CD4-positive, alpha-beta T cell (primary cell): ENCODE measurements at regions not wholly inside any gene's neighbourhood (a gene's known extent, or its start where the extent isn't known, plus 50 kb on each side); places are given as distances from the start of the nearest gene placed in this dataset.

Source experiments
- ATAC-seq: fragments of 200-7000 bp; cut with Tn5 transposase; one replicate; pipeline ENCODE4 v1.10.0; 2022; ENCODE audit warnings: mild to moderate bottlenecking; ENCODE audit not compliant: poor library complexity
- CTCF ChIA-PET: fragments of 350-600 bp; sonication (Branson Sonifier 250); formaldehyde crosslinking; loops from one replicate; lab custom pipeline; 2021; ENCODE audit warnings: antibody characterized with exemption, inconsistent platforms; lab: Charles Lee
- POLR2A ChIA-PET: fragments of 350-600 bp; sonication (Branson Sonifier 250); formaldehyde crosslinking; loops from one replicate; lab custom pipeline; 2021; ENCODE audit warnings: antibody characterized with exemption, inconsistent platforms; lab: Charles Lee
- DNase-seq, 14 experiments: peaks; one replicate each; pipeline ENCODE4 v3.0.0-alpha.2; 2013 to 2020; ENCODE audit warnings: mixed read lengths in 2 of 14
- H3K27ac ChIP-seq, 2 donors: one replicate each; pipeline versions ENCODE4 v1.5.1 to v1.7.0; 2013; ENCODE audit warnings: low read length in 2 of 2, low read depth in 1 of 2, mild to moderate bottlenecking in 1 of 2
- H3K27me3 ChIP-seq, 2 experiments: 1 replicate in 1 of 2; 2 replicates in 1 of 2; pipeline versions ENCODE4 v1.6.1 to v1.7.0; 2013; ENCODE audit warnings: low read length in 2 of 2, control low read depth in 1 of 2, mild to moderate bottlenecking in 1 of 2, moderate library complexity in 1 of 2; ENCODE audit not compliant: insufficient read depth in 2 of 2, control insufficient read depth in 1 of 2
- H3K36me3 ChIP-seq: one replicate; pipeline ENCODE4 v1.6.1; 2013; ENCODE audit warnings: low read length, control low read depth; ENCODE audit not compliant: insufficient read depth
- H3K4me1 ChIP-seq: one replicate; pipeline ENCODE4 v1.6.1; 2013; ENCODE audit warnings: low read length, control low read depth; ENCODE audit not compliant: insufficient read depth
- H3K4me3 ChIP-seq: one replicate; pipeline ENCODE4 v1.5.1; 2013; ENCODE audit warnings: mild to moderate bottlenecking, low read length, moderate library complexity
- H3K9me3 ChIP-seq, 2 experiments: 1 replicate in 1 of 2; 2 replicates in 1 of 2; pipeline versions ENCODE4 v1.6.1 to v1.7.0; 2013; ENCODE audit warnings: low read length in 2 of 2, mild to moderate bottlenecking in 2 of 2, control low read depth in 1 of 2, moderate library complexity in 1 of 2; ENCODE audit not compliant: control insufficient read depth in 1 of 2, insufficient read depth in 1 of 2
- H3K27ac Mint-ChIP-seq: one replicate; pipeline ENCODE4 v1.8.0; 2020; ENCODE audit warnings: mixed read lengths
- H3K27me3 Mint-ChIP-seq: one replicate; pipeline ENCODE4 v1.8.0; 2021; ENCODE audit warnings: mixed read lengths
- H3K36me3 Mint-ChIP-seq: one replicate; pipeline ENCODE4 v1.8.0; 2021; ENCODE audit warnings: low read depth, mixed read lengths
- H3K4me1 Mint-ChIP-seq: one replicate; pipeline ENCODE4 v1.8.0; 2021; ENCODE audit warnings: low read depth, mixed read lengths
- H3K4me3 Mint-ChIP-seq: one replicate; pipeline ENCODE4 v1.8.0; 2020; ENCODE audit warnings: mild to moderate bottlenecking, mixed read lengths
- H3K9me3 Mint-ChIP-seq: one replicate; pipeline ENCODE4 v1.8.0; 2020; ENCODE audit warnings: mixed read lengths
- intact Hi-C, 2 experiments: fragments of 100-400 bp; cut with DNase I in 1 of 2; cut with micrococcal nuclease in 1 of 2; formaldehyde crosslinking; loops; one replicate each; pipeline versions ENCODE4 v1.15.1 to v1.9.0; 2023 to 2025; cut with DNase I, micrococcal nuclease
- TF ChIP-seq, protein P1 (sequence below): fragments of 200-600 bp; IDR thresholded peaks from one replicate; pipeline ENCODE4 v1.8.0; 2022; ENCODE audit warnings: antibody characterized with exemption, mild to moderate bottlenecking

DNA sequence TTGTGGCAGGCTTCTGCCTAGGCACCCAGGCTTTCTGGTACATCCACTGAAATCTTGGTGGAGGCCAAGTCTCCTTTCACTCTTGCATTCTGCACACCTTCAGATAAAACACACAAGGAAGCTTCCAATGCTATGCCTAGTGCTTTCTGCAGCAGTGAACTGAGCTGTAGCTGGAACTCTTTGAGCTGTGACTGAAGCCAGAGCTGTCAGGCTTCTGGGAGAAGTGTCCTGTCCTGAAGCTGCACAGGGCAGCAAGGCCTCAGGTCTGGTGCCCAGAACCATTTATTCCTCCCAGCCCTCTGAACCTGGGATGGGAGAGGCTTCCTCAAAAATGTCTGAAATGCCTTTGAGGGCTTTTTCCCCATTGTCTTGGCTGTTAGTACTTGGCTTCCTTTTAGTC is 941.7 kb downstream of the LRFN5 start:
- ChIA-PET POLR2A (no interaction called here), CTCF (no interaction called here)
- Mint-ChIP-seq H3K36me3 (no peaks in the 10 kb centered on the region), H3K27me3 (no peaks in the 10 kb centered on the region), H3K4me3 (no peak overlapping the region), H3K9me3 (peaks cover 12% of the 10 kb centered on the region), H3K4me1 (no peaks in the 10 kb centered on the region), H3K27ac (no peak overlapping the region)
- TF ChIP-seq, protein P1, sequence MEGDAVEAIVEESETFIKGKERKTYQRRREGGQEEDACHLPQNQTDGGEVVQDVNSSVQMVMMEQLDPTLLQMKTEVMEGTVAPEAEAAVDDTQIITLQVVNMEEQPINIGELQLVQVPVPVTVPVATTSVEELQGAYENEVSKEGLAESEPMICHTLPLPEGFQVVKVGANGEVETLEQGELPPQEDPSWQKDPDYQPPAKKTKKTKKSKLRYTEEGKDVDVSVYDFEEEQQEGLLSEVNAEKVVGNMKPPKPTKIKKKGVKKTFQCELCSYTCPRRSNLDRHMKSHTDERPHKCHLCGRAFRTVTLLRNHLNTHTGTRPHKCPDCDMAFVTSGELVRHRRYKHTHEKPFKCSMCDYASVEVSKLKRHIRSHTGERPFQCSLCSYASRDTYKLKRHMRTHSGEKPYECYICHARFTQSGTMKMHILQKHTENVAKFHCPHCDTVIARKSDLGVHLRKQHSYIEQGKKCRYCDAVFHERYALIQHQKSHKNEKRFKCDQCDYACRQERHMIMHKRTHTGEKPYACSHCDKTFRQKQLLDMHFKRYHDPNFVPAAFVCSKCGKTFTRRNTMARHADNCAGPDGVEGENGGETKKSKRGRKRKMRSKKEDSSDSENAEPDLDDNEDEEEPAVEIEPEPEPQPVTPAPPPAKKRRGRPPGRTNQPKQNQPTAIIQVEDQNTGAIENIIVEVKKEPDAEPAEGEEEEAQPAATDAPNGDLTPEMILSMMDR, result no peak
- no peaks in the 10 kb centered on the region for H3K27me3 ChIP-seq
- no peak for ATAC-seq
- no peak for DNase-seq
- no peaks in the 10 kb centered on the region for H3K36me3 ChIP-seq
- intact Hi-C loops, result no loop called here
- no peak overlapping the region for H3K4me3 ChIP-seq
- H3K9me3 ChIP-seq, result peaks cover 0 to 6% of the 10 kb centered on the region in 2 experiments
- H3K27ac ChIP-seq, result no peak overlapping the region
- H3K4me1 ChIP-seq, result no peaks in the 10 kb centered on the region

DNA sequence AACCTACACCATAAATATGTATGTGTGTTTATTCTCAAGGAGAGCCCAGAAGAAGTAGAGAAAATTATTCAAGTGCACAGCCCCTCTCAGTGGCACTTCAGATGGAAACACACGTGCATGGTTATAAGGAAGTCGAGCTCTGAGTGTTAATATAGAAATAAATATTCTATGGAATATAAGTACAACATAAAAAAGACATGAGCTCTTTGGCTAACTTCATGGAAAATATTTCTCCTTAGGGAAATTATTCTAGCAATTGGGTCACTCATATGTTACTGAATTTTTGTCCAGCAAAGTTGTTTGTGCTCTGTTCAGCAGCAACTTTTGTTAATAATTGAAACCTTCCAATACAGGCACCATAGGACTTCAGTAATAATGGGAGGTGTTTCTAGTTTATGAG is 939.0 kb downstream of the LRFN5 start:
- no peaks in the 10 kb centered on the region for H3K4me1 ChIP-seq
- DNase-seq (no peak), ATAC-seq (no peak)
- CTCF ChIA-PET, result no interaction called here
- no peaks in the 10 kb centered on the region for H3K4me1 Mint-ChIP-seq
- H3K27me3 ChIP-seq, result no peaks in the 10 kb centered on the region
- H3K9me3 Mint-ChIP-seq, result peaks cover 11% of the 10 kb centered on the region
- no peak overlapping the region for H3K27ac Mint-ChIP-seq
- no peak overlapping the region for H3K27ac ChIP-seq
- POLR2A ChIA-PET, result no interaction called here
- H3K4me3 ChIP-seq, result no peak overlapping the region
- peaks cover 0 to 6% of the 10 kb centered on the region in 2 experiments for H3K9me3 ChIP-seq
- H3K36me3 ChIP-seq, result no peaks in the 10 kb centered on the region
- no peaks in the 10 kb centered on the region for H3K27me3 Mint-ChIP-seq
- intact Hi-C loops, result no loop called here
- H3K36me3 Mint-ChIP-seq, result no peaks in the 10 kb centered on the region
- TF ChIP-seq, protein P1, result no peak
- no peak overlapping the region for H3K4me3 Mint-ChIP-seq

DNA sequence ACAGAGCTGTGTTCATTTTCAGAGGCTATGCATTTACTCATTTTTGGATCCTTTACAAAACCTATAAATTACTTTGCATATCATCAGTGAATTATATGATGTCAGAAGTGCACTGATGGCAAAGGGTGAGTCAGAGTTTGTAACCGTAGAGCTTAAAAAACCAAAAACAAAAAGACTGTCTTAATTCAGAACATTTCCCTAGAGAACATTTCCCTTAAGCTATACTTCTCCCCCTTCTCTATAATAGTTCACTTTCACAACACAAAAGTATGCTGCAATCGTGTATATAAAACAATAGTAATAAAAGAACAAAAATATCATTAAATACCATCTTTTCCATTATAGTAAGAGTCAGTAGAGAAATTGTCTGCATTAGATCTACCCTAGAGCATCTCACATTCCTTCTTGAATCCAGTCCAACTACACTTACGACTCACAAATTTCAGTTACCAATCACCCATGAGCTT is 934.9 kb downstream of the LRFN5 start:
- no peak overlapping the region for H3K4me3 ChIP-seq
- POLR2A ChIA-PET, result no interaction called here
- TF ChIP-seq, protein P1, result no peak
- intact Hi-C loops, result no loop called here
- ATAC-seq, result no peak
- H3K27me3 Mint-ChIP-seq, result no peaks in the 10 kb centered on the region
- H3K9me3 Mint-ChIP-seq, result peaks cover 4% of the 10 kb centered on the region
- no peaks in the 10 kb centered on the region for H3K4me1 Mint-ChIP-seq
- no peaks in the 10 kb centered on the region for H3K36me3 ChIP-seq
- DNase-seq, result no peak
- H3K27ac Mint-ChIP-seq, result no peak overlapping the region
- H3K4me1 ChIP-seq, result no peaks in the 10 kb centered on the region
- CTCF ChIA-PET, result no interaction called here
- no peak overlapping the region for H3K27ac ChIP-seq
- no peak overlapping the region for H3K4me3 Mint-ChIP-seq
- no peaks in the 10 kb centered on the region for H3K36me3 Mint-ChIP-seq
- no peaks in the 10 kb centered on the region for H3K9me3 ChIP-seq
- H3K27me3 ChIP-seq, result no peaks in the 10 kb centered on the region
